Caco-2 (cell line): ENCODE measurements at regions not wholly inside any gene's neighbourhood (a gene's known extent, or its start where the extent isn't known, plus 50 kb on each side); places are given as distances from the start of the nearest gene placed in this dataset.
A peak's percentile ranks its signal among the peaks of the same experiment; 100 is the strongest.

Experiments used
- BruUV-seq: library from RNA; stranded (reverse); fragments of 400-500 nt; replicated peaks from 2 replicates; lab custom pipeline; 2021; lab: Mats Ljungman, UMichigan
- CTCF ChIA-PET: fragments of 300-600 bp; sonication (Branson Sonifier 250); formaldehyde crosslinking; loops from one replicate; lab custom pipeline; 2022; ENCODE audit warnings: antibody characterized with exemption; lab: Charles Lee
- POLR2A ChIA-PET: fragments of 300-600 bp; sonication (Branson Sonifier 250); formaldehyde crosslinking; loops from one replicate; lab custom pipeline; 2022; ENCODE audit warnings: antibody characterized with exemption; lab: Charles Lee
- DNase-seq, 2 experiments: peaks; one replicate each; pipeline versions ENCODE4 v3.0.0 to v3.0.0-alpha.2; 2020 to 2022
- H3K27me3 ChIP-seq: replicated peaks from 2 replicates; pipeline ENCODE4 v1.6.0; 2011; ENCODE audit warnings: low read length; ENCODE audit not compliant: control insufficient read depth, insufficient read depth
- H3K36me3 ChIP-seq: 2 replicates; pipeline ENCODE4 v1.5.1; 2011; ENCODE audit warnings: low read length; ENCODE audit not compliant: control insufficient read depth, insufficient read depth
- H3K4me1 ChIP-seq: fragments of 250-450 bp; sonication (Bioruptor Pico); 2 replicates; pipeline ENCODE4 v1.5.1; 2020; ENCODE audit warnings: mild to moderate bottlenecking
- H3K4me3 ChIP-seq: 2 replicates; pipeline ENCODE4 v1.5.1; 2011; ENCODE audit warnings: low read depth, mild to moderate bottlenecking, control low read depth, low read length
- H3K9me3 ChIP-seq: fragments of 250-450 bp; sonication (Bioruptor Pico); 2 replicates; pipeline ENCODE4 v1.5.1; 2020; ENCODE audit warnings: mild to moderate bottlenecking, moderate library complexity
- H3K27ac Mint-ChIP-seq: one replicate; pipeline ENCODE4 v1.8.0; 2022; ENCODE audit warnings: mixed read lengths; ENCODE audit not compliant: unreplicated experiment
- H3K27me3 Mint-ChIP-seq: one replicate; pipeline ENCODE4 v1.8.0; 2022; ENCODE audit warnings: mixed read lengths; ENCODE audit not compliant: insufficient read depth, unreplicated experiment
- H3K36me3 Mint-ChIP-seq: one replicate; pipeline ENCODE4 v1.8.0; 2022; ENCODE audit warnings: mild to moderate bottlenecking, mixed read lengths; ENCODE audit not compliant: insufficient read depth, unreplicated experiment
- H3K4me1 Mint-ChIP-seq: one replicate; pipeline ENCODE4 v1.8.0; 2022; ENCODE audit warnings: low read depth, mixed read lengths; ENCODE audit not compliant: unreplicated experiment
- H3K4me3 Mint-ChIP-seq: one replicate; pipeline ENCODE4 v1.8.0; 2022; ENCODE audit warnings: mild to moderate bottlenecking, moderate library complexity, mixed read lengths; ENCODE audit not compliant: unreplicated experiment
- H3K9me3 Mint-ChIP-seq: one replicate; pipeline ENCODE4 v1.8.0; 2022; ENCODE audit warnings: mixed read lengths; ENCODE audit not compliant: unreplicated experiment
- CTCF ChIP-seq, 2 experiments: fragments of 200-600 bp in 1 of 2; IDR thresholded peaks; 1 replicate in 1 of 2; 2 replicates in 1 of 2; pipeline versions ENCODE4 v1.5.1 to v1.8.0; 2011 to 2022; ENCODE audit warnings: antibody characterized with exemption in 1 of 2, control low read depth in 1 of 2, inconsistent platforms in 1 of 2, low read depth in 1 of 2, low read length in 1 of 2, mild to moderate bottlenecking in 1 of 2, moderate library complexity in 1 of 2; ENCODE audit not compliant: insufficient read depth in 1 of 2, severe bottlenecking in 1 of 2, unreplicated experiment in 1 of 2
- intact Hi-C: fragments of 100-400 bp; cut with micrococcal nuclease; formaldehyde crosslinking; loops from one replicate; pipeline ENCODE4 v1.10.0; 2022; ENCODE audit not compliant: unreplicated experiment

GRCh38 chr16:50463581-50464324 is 84.4 kb upstream of the NKD1 start:
- H3K4me1 ChIP-seq: peaks cover 69% of the 10 kb centered on the region
- no peaks in the 10 kb centered on the region for H3K9me3 Mint-ChIP-seq
- BruUV-seq: no TSS peak
- peak overlapping the region; percentile 24 for H3K27ac Mint-ChIP-seq
- no peaks in the 10 kb centered on the region for H3K27me3 ChIP-seq
- H3K36me3 Mint-ChIP-seq: peaks cover 5% of the 10 kb centered on the region
- no peak overlapping the region for H3K4me3 Mint-ChIP-seq
- intact Hi-C loops: no loop called here
- no peaks in the 10 kb centered on the region for H3K27me3 Mint-ChIP-seq
- CTCF ChIA-PET: no interaction called here
- TF ChIP-seq CTCF (IDR thresholded peaks at IDR 0.05; ENCODE audit: insufficient read depth in 1 of 2, low read depth in 1 of 2, low read length in 1 of 2, severe bottlenecking in 1 of 2, unreplicated experiment in 1 of 2): no peak
- H3K36me3 ChIP-seq: no peaks in the 10 kb centered on the region
- H3K9me3 ChIP-seq: no peaks in the 10 kb centered on the region
- DNase-seq: peak; percentile 69 to 85
- POLR2A ChIA-PET: no interaction called here
- H3K4me3 ChIP-seq: no peak overlapping the region
- peaks cover 39% of the 10 kb centered on the region for H3K4me1 Mint-ChIP-seq

GRCh38 chr16:50462793-50463507 is 85.2 kb upstream of the NKD1 start:
- H3K4me3 ChIP-seq: no peak overlapping the region
- H3K36me3 Mint-ChIP-seq: no peaks in the 10 kb centered on the region
- no peak for TF ChIP-seq CTCF (IDR thresholded peaks at IDR 0.05; ENCODE audit: insufficient read depth in 1 of 2, low read depth in 1 of 2, low read length in 1 of 2, severe bottlenecking in 1 of 2, unreplicated experiment in 1 of 2)
- POLR2A ChIA-PET: no interaction called here
- no peaks in the 10 kb centered on the region for H3K9me3 Mint-ChIP-seq
- no peaks in the 10 kb centered on the region for H3K27me3 ChIP-seq
- CTCF ChIA-PET: no interaction called here
- no peak overlapping the region for H3K4me3 Mint-ChIP-seq
- no peaks in the 10 kb centered on the region for H3K27me3 Mint-ChIP-seq
- H3K27ac Mint-ChIP-seq: peak overlapping the region; percentile 24
- H3K4me1 Mint-ChIP-seq: peaks cover 39% of the 10 kb centered on the region
- H3K9me3 ChIP-seq: no peaks in the 10 kb centered on the region
- intact Hi-C loops: no loop called here
- H3K36me3 ChIP-seq: no peaks in the 10 kb centered on the region
- peak in 1 of 2 experiments; percentile 31 for DNase-seq
- peaks cover 69% of the 10 kb centered on the region for H3K4me1 ChIP-seq
- BruUV-seq: TSS peak; percentile 80

GRCh38 chr16:50461400-50461760 is 86.8 kb upstream of the NKD1 start:
- H3K9me3 Mint-ChIP-seq: no peaks in the 10 kb centered on the region
- no peaks in the 10 kb centered on the region for H3K36me3 Mint-ChIP-seq
- DNase-seq: no peak
- Histone ChIP-seq H3K27me3 (no peaks in the 10 kb centered on the region), H3K4me1 (peaks cover 57% of the 10 kb centered on the region), H3K4me3 (no peak overlapping the region), H3K9me3 (no peaks in the 10 kb centered on the region), H3K36me3 (no peaks in the 10 kb centered on the region)
- no peak for TF ChIP-seq CTCF (IDR thresholded peaks at IDR 0.05; ENCODE audit: insufficient read depth in 1 of 2, low read depth in 1 of 2, low read length in 1 of 2, severe bottlenecking in 1 of 2, unreplicated experiment in 1 of 2)
- BruUV-seq: no TSS peak
- H3K4me1 Mint-ChIP-seq: peaks cover 32% of the 10 kb centered on the region
- POLR2A ChIA-PET: no interaction called here
- intact Hi-C loops: no loop called here
- H3K27ac Mint-ChIP-seq: peak overlapping the region; percentile 15
- H3K4me3 Mint-ChIP-seq: no peak overlapping the region
- H3K27me3 Mint-ChIP-seq: no peaks in the 10 kb centered on the region
- CTCF ChIA-PET: no interaction called here
